ENCODE measurements at regions not wholly inside any gene's neighbourhood (a gene's known extent, or its start where the extent isn't known, plus 50 kb on each side); places are given as distances from the start of the nearest gene placed in this dataset.

GRCh38 chr10:61559615-61560014 is 103.1 kb upstream of the CABCOCO1 start:
- no peak for DNase-seq
- no peak for TF ChIP-seq CTCF (IDR thresholded peaks at IDR 0.05)

GRCh38 chr10:61558188-61558587 is 104.5 kb upstream of the CABCOCO1 start:
- no peaks in the 10 kb centered on the region for H3K27me3 ChIP-seq
- H3K27ac ChIP-seq: no peak overlapping the region
- TF ChIP-seq CTCF (IDR thresholded peaks at IDR 0.05): no peak
- H3K9me3 ChIP-seq: no peaks in the 10 kb centered on the region
- intact Hi-C loops (cut with DNase I): no loop called here
- DNase-seq (no peak), ATAC-seq (no peak)
- H3K36me3 ChIP-seq: no peaks in the 10 kb centered on the region
- H3K4me3 ChIP-seq: no peak overlapping the region
- no peaks in the 10 kb centered on the region for H3K4me1 ChIP-seq

More at GRCh38 chr10:61559615-61560014, 103.1 kb upstream of the CABCOCO1 start:
- H3K27me3 ChIP-seq: no peaks in the 10 kb centered on the region
- no peak overlapping the region for H3K27ac ChIP-seq
- ATAC-seq: no peak
- H3K4me3 ChIP-seq: no peak overlapping the region
- H3K9me3 ChIP-seq: no peaks in the 10 kb centered on the region
- H3K4me1 ChIP-seq: no peaks in the 10 kb centered on the region
- H3K36me3 ChIP-seq: no peaks in the 10 kb centered on the region
- intact Hi-C loops (cut with DNase I): no loop called here

- intact Hi-C loops (cut with DNase I): no loop called here
- TF ChIP-seq CTCF (IDR thresholded peaks at IDR 0.05): no peak
Observed at GRCh38 chr10:61554925-61555324, 101.7 kb upstream of the TMEM26 start.

GRCh38 chr10:61549861-61550260 is 96.7 kb upstream of the TMEM26 start:
- TF ChIP-seq CTCF (IDR thresholded peaks at IDR 0.05): no peak
- H3K9me3 ChIP-seq: no peaks in the 10 kb centered on the region
- no peak for DNase-seq

More at GRCh38 chr10:61554925-61555324, 101.7 kb upstream of the TMEM26 start:
- Histone ChIP-seq H3K27ac (no peak overlapping the region), H3K36me3 (no peaks in the 10 kb centered on the region), H3K27me3 (no peaks in the 10 kb centered on the region), H3K4me1 (no peaks in the 10 kb centered on the region), H3K4me3 (no peak overlapping the region), H3K9me3 (no peaks in the 10 kb centered on the region)
- DNase-seq: no peak
- no peak for ATAC-seq

GRCh38 chr10:61548364-61548763 is 95.2 kb upstream of the TMEM26 start:
- H3K27me3 ChIP-seq: no peaks in the 10 kb centered on the region
- H3K9me3 ChIP-seq: no peaks in the 10 kb centered on the region
- no peaks in the 10 kb centered on the region for H3K4me1 ChIP-seq
- ATAC-seq (no peak), DNase-seq (no peak)
- H3K36me3 ChIP-seq: no peaks in the 10 kb centered on the region
- TF ChIP-seq CTCF (IDR thresholded peaks at IDR 0.05): no peak
- no peak overlapping the region for H3K27ac ChIP-seq
- intact Hi-C loops (cut with DNase I): no loop called here
- no peak overlapping the region for H3K4me3 ChIP-seq

More at GRCh38 chr10:61549861-61550260, 96.7 kb upstream of the TMEM26 start:
- Histone ChIP-seq H3K36me3 (no peaks in the 10 kb centered on the region), H3K27ac (no peak overlapping the region), H3K27me3 (no peaks in the 10 kb centered on the region), H3K4me3 (no peak overlapping the region), H3K4me1 (no peaks in the 10 kb centered on the region)
- intact Hi-C loops (cut with DNase I): no loop called here
- no peak for ATAC-seq

- H3K9me3 ChIP-seq: no peaks in the 10 kb centered on the region
- TF ChIP-seq CTCF (IDR thresholded peaks at IDR 0.05): no peak
Observed at GRCh38 chr10:61547297-61547696, 94.1 kb upstream of the TMEM26 start.

More at GRCh38 chr10:61547297-61547696, 94.1 kb upstream of the TMEM26 start:
- Histone ChIP-seq H3K4me3 (no peak overlapping the region), H3K4me1 (no peaks in the 10 kb centered on the region), H3K27ac (no peak overlapping the region), H3K27me3 (no peaks in the 10 kb centered on the region), H3K36me3 (no peaks in the 10 kb centered on the region)
- intact Hi-C loops (cut with DNase I): no loop called here
- ATAC-seq (no peak), DNase-seq (no peak)

All from upper lobe of right lung (tissue), 1 donor.